ENCODE measurements at regions not wholly inside any gene's neighbourhood (a gene's known extent, or its start where the extent isn't known, plus 50 kb on each side); places are given as distances from the start of the nearest gene placed in this dataset.

GRCh38 chr5:67880511-67880805 lies 335.1 kb upstream of the PIK3R1 start:
- peaks cover 0 to 33% (median 13%) of the 10 kb centered on the region in 4 donors for H3K4me1 ChIP-seq
- peak overlapping the region in 2 of 4 donors; percentile 84 to 86 for H3K27ac ChIP-seq
- H3K27me3 ChIP-seq, result no peaks in the 10 kb centered on the region
- no peak for DNase-seq (ENCODE audit: low spot score in 2 of 2)
- 63 to 74% methylated on average over 2 of the region's 2 CpGs for WGBS, 2 donors
- TF ChIP-seq CTCF (IDR thresholded peaks at IDR 0.05) (no peak), EP300 (IDR thresholded peaks at IDR 0.05) (no peak), POLR2A (IDR thresholded peaks at IDR 0.05) (no peak)
- H3K9me3 ChIP-seq, result no peaks in the 10 kb centered on the region
- no peak overlapping the region for H3K4me3 ChIP-seq
- H3K36me3 ChIP-seq, result no peaks in the 10 kb centered on the region

- TF ChIP-seq POLR2A (IDR thresholded peaks at IDR 0.05) (no peak), EP300 (IDR thresholded peaks at IDR 0.05) (no peak), CTCF (IDR thresholded peaks at IDR 0.05) (no peak)
- no peak for DNase-seq (ENCODE audit: low spot score in 2 of 2)
- H3K4me3 ChIP-seq, result no peak overlapping the region
- H3K9me3 ChIP-seq, result no peaks in the 10 kb centered on the region
- WGBS, 2 donors, result 62 to 77% methylated on average over 4 of the region's 4 CpGs
- H3K36me3 ChIP-seq, result no peaks in the 10 kb centered on the region
- peak overlapping the region; percentile 41 to 86 (median 68) for H3K27ac ChIP-seq
- H3K27me3 ChIP-seq, result no peaks in the 10 kb centered on the region
- H3K4me1 ChIP-seq, result peaks cover 0 to 33% (median 13%) of the 10 kb centered on the region in 4 donors
Observed at GRCh38 chr5:67879620-67880510, 335.7 kb upstream of the PIK3R1 start.

GRCh38 chr5:67878933-67879332 lies 336.6 kb upstream of the PIK3R1 start:
- Histone ChIP-seq H3K4me3 (no peak overlapping the region), H3K9me3 (no peaks in the 10 kb centered on the region), H3K27ac (peak overlapping the region; percentile 41 to 86 (median 68)), H3K4me1 (peaks cover 0 to 33% (median 13%) of the 10 kb centered on the region in 4 donors), H3K27me3 (no peaks in the 10 kb centered on the region), H3K36me3 (no peaks in the 10 kb centered on the region)
- no peak for DNase-seq (ENCODE audit: low spot score in 2 of 2)
- WGBS, 2 donors, result 31 to 46% methylated on average over 1 of the region's 1 CpG
- TF ChIP-seq CTCF (IDR thresholded peaks at IDR 0.05) (no peak), EP300 (IDR thresholded peaks at IDR 0.05) (peak; percentile 53 to 79)

GRCh38 chr5:67876371-67876770 lies 339.2 kb upstream of the PIK3R1 start:
- no peaks in the 10 kb centered on the region for H3K9me3 ChIP-seq
- no peaks in the 10 kb centered on the region for H3K36me3 ChIP-seq
- H3K4me1 ChIP-seq, result peaks cover 0 to 33% (median 13%) of the 10 kb centered on the region in 4 donors
- no peak for DNase-seq (ENCODE audit: low spot score in 2 of 2)
- TF ChIP-seq EP300 (IDR thresholded peaks at IDR 0.05) (no peak), POLR2A (IDR thresholded peaks at IDR 0.05) (no peak), CTCF (IDR thresholded peaks at IDR 0.05) (no peak)
- peak overlapping the region in 1 of 4 donors; percentile 27 for H3K27ac ChIP-seq
- no peaks in the 10 kb centered on the region for H3K27me3 ChIP-seq
- H3K4me3 ChIP-seq, result no peak overlapping the region

GRCh38 chr5:67875601-67876000 lies 340.0 kb upstream of the PIK3R1 start:
- Histone ChIP-seq H3K4me3 (no peak overlapping the region), H3K27me3 (no peaks in the 10 kb centered on the region), H3K27ac (peak overlapping the region in 1 of 4 donors; percentile 27), H3K4me1 (peaks cover 0 to 27% (median 13%) of the 10 kb centered on the region in 4 donors), H3K36me3 (no peaks in the 10 kb centered on the region), H3K9me3 (no peaks in the 10 kb centered on the region)
- no peak for DNase-seq (ENCODE audit: low spot score in 2 of 2)
- WGBS, 2 donors, result 83 to 91% methylated on average over 3 of the region's 3 CpGs
- TF ChIP-seq EP300 (IDR thresholded peaks at IDR 0.05) (no peak), POLR2A (IDR thresholded peaks at IDR 0.05) (no peak), CTCF (IDR thresholded peaks at IDR 0.05) (no peak)

Measured in tibial nerve (tissue), 4 donors.